22Rv1 (cell line): ENCODE measurements at regions not wholly inside any gene's neighbourhood (a gene's known extent, or its start where the extent isn't known, plus 50 kb on each side); places are given as distances from the start of the nearest gene placed in this dataset.

Source experiments
- CTCF ChIP-seq: fragments of 450-650 bp; IDR thresholded peaks from 2 replicates; pipeline ENCODE4 v1.5.1; 2017; ENCODE audit warnings: mild to moderate bottlenecking
- ZFX ChIP-seq: fragments of 450-650 bp; IDR thresholded peaks from 2 replicates; pipeline ENCODE4 v1.6.1; 2017; ENCODE audit warnings: antibody characterized with exemption, borderline replicate concordance

GRCh38 chr15:70440416-70441138, 322.8 kb downstream of the UACA start:
- TF ChIP-seq CTCF: no peak
- TF ChIP-seq ZFX: no peak
